ENCODE measurements at regions not wholly inside any gene's neighbourhood (a gene's known extent, or its start where the extent isn't known, plus 50 kb on each side); places are given as distances from the start of the nearest gene placed in this dataset.
"Not testable (repeated sequence)": the region's sequence is repeated elsewhere in the genome, so short reads cannot be mapped to it uniquely, and the experiment has no call there.

DNA sequence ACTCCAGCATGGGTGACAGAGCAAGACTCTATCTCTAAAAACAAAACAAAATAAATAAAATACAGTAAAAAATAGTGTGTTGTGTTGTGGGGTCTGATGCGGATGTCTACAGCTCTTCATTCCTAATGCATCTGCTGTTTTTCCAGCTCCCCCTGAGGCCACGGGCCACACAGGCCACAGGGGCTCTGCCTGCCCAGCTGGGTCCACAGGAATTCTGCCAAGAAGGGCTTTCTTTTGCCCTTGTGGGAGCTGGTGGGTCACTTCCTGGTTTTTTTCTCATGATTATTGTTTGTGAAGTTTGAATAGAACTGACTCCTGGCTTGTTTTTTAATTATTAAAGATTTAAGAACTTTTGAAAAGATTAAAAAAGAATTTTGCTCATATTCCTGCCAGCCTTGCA, 67.4 kb upstream of the CLDN5 start:
- Mint-ChIP-seq H3K27me3 (no peaks in the 10 kb centered on the region), H3K27ac (peak overlapping the region in 1 of 10 donors; percentile 27), H3K4me3 (no peak overlapping the region), H3K36me3 (no peaks in the 10 kb centered on the region), H3K4me1 (peaks cover 7 to 27% (median 18%) of the 10 kb centered on the region in 4 donors), H3K9me3 (no peaks in the 10 kb centered on the region)
- ATAC-seq, result no peak
- no peak for DNase-seq
- POLR2A ChIA-PET, result no interaction called here

DNA sequence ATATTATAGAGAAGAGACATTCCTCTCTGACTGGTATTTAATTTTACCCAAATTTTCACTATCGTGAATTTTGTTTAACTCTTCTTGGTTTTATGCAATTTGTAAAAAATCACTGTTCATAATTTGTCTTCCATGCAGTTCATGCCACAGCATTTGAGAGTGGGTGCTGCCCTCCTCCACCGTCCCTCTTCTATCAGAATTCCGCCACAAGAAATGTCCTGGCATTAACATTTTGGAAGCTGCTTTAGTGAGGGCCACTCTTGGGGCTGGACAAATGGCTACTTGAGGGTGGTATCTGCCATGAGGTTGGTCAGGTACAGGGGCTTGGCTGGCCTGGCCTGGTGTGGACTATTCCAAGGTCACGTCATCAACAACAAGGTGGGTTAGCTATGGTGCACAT, 68.3 kb upstream of the CLDN5 start:
- Mint-ChIP-seq H3K36me3 (no peaks in the 10 kb centered on the region), H3K4me1 (peaks cover 11 to 36% (median 24%) of the 10 kb centered on the region in 4 donors), H3K27ac (peak overlapping the region in 4 of 10 donors; percentile 15 to 53 (median 34)), H3K9me3 (no peaks in the 10 kb centered on the region), H3K27me3 (no peaks in the 10 kb centered on the region), H3K4me3 (no peak overlapping the region)
- no peak for DNase-seq
- ATAC-seq, result no peak
- POLR2A ChIA-PET, result interaction anchor here (1.1 kb wide), 2 partner anchors 13 to 16 kb away, joined by 3 to 6 read pairs; no protein-coding TSS in a partner anchor

- POLR2A ChIA-PET, result no interaction called here
- H3K36me3 Mint-ChIP-seq, result no peaks in the 10 kb centered on the region
- H3K27ac Mint-ChIP-seq, result peak overlapping the region in 8 of 10 donors; percentile 23 to 88 (median 72)
- no peak for ATAC-seq
- H3K4me1 Mint-ChIP-seq, result peaks cover 19 to 52% (median 40%) of the 10 kb centered on the region in 4 donors
- H3K9me3 Mint-ChIP-seq, result no peaks in the 10 kb centered on the region
- DNase-seq, result no peak
- H3K27me3 Mint-ChIP-seq, result no peaks in the 10 kb centered on the region
- H3K4me3 Mint-ChIP-seq, result peak overlapping the region in 1 of 10 donors; percentile 28
These were observed 69.9 kb upstream of the CLDN5 start for GRCh38 chr22:19593991-19594569.

DNA sequence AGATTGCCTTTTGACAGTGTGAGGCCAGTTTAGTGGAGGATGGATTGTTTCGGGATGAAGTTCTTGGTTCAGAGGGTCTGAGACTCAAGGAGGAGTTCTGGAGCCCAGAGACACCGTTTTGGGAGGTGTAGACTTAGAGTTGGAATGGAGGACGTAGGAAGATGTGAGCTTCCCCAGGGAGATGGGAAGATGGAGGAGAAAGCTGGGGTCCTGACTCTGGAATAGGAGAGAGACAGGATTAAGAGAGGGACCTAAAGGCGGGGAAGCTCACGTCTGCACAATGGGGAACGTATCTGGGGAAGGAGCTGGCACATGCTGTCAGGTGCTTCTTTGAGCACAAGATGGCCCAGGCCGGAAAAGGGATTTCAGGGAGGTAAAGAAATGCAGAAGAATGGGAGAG, 71.3 kb upstream of the CLDN5 start:
- DNase-seq (no peak), ATAC-seq (no peak)
- POLR2A ChIA-PET, result interaction anchor here (0.6 to 1.7 kb wide), 4 partner anchors 34 to 99 kb away, joined by 3 to 7 read pairs (median 5); no protein-coding TSS in a partner anchor
- Mint-ChIP-seq H3K36me3 (no peaks in the 10 kb centered on the region), H3K9me3 (no peaks in the 10 kb centered on the region), H3K27me3 (no peaks in the 10 kb centered on the region), H3K4me1 (peaks cover 16 to 61% (median 47%) of the 10 kb centered on the region in 4 donors), H3K27ac (peak overlapping the region; percentile 51 to 97 (median 93)), H3K4me3 (peak overlapping the region; percentile 2 to 77 (median 48))

DNA sequence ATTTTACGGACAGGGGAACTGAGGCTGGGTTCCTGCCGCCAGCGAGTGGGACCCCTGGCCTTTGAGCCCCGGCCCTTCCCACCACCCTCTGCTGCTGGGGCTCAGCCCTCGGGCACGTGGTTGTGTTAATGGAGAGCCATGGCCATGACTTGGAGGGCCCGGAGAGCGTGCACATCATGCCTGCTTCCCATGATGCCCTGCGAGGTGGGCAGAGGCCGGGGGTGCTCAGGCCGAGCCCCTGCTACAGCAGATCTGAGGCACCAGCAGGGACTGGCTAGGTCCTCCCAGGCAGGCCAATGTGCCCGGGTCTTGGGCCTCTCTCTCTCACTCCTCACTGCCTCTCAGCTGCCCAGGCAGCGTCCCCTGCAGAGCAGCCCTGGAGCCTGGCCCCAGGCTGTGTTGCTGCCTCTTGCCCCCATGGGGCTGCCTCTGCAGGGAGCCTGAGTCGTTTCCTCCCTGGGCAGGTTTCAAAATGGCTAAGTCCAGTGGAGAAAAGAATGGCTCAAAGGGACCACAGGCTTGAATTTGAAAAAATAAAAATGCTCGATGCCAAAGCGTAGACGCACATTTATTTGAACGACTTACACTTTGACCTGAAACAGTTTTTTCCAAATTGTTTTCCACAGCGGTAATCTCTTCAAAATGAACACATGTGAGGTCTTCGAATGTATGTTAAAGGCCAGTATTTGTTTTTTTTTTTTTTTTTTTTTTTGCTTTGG, 72.6 kb upstream of the CLDN5 start:
- ATAC-seq (peak; percentile 18 to 38), DNase-seq (no peak)
- Mint-ChIP-seq H3K9me3 (no peaks in the 10 kb centered on the region), H3K4me1 (peaks cover 16 to 64% (median 52%) of the 10 kb centered on the region in 4 donors), H3K27ac (peak overlapping the region; percentile 91 to 97 (median 94)), H3K27me3 (no peaks in the 10 kb centered on the region), H3K36me3 (no peaks in the 10 kb centered on the region), H3K4me3 (peak overlapping the region; percentile 62 to 85 (median 78))
- POLR2A ChIA-PET, result interaction anchor here (0.7 to 3.2 kb wide), 6 partner anchors 12 to 487 kb away, joined by 3 to 28 read pairs (median 6); partner anchors contain the start of genes CDC45 and MRPL40

GRCh38 chr22:19597399-19597735, 73.2 kb upstream of the CLDN5 start:
- Mint-ChIP-seq H3K36me3 (no peaks in the 10 kb centered on the region), H3K9me3 (no peaks in the 10 kb centered on the region), H3K4me1 (peaks cover 16 to 67% (median 54%) of the 10 kb centered on the region in 4 donors), H3K27ac (peak overlapping the region; percentile 91 to 97 (median 94)), H3K4me3 (peak overlapping the region; percentile 62 to 85 (median 78)), H3K27me3 (no peaks in the 10 kb centered on the region)
- ATAC-seq, result peak; percentile 98
- POLR2A ChIA-PET, result interaction anchor here (0.7 to 3.2 kb wide), 7 partner anchors 11 to 487 kb away, joined by 3 to 28 read pairs (median 5); partner anchors contain the start of genes CDC45 and MRPL40
- DNase-seq, result peak; percentile 36 to 87 (median 60)

DNA sequence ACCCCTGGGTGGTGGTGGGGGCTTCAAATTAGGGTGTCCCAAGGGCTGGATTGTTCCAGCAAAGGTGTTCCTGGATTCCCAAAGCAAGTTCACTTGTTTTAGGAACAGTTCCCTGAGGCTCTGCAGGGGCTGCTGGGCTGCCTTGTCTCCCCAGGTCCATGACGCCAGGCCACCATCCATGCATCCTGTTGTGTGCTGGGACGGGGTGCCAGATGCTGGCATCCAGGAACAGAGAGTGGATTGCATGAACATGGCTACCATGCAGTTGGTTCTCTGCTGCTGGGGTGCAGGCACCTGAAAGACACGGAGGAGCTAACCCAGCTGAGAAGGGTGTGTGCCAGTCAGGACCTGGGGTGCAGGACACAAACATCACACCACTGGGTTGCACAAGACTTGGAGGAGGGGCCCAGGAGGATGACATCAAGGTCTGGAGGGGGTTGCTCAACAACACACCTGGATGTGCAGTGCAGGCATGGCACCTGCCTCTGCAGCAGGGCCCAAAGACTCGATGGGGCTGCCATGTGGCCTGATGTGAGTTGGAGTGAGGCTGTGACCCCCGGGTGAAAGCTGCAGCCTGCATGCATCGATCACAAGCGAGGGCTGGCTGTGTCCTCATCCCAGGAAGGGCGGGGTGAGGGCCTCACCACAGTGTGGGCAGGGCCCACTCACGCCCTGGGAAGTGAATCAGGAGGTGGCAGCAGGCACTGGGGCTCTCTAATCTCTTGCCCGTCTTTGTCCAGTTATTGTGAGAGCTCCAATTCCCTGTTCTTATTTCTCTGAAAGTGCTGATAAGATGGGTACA, 74.0 kb upstream of the CLDN5 start:
- peaks cover 20 to 76% (median 62%) of the 10 kb centered on the region in 4 donors for H3K4me1 Mint-ChIP-seq
- POLR2A ChIA-PET, result interaction anchor here (0.7 to 3.2 kb wide), 9 partner anchors 11 to 488 kb away, joined by 3 to 28 read pairs (median 4); partner anchors contain the start of genes C22orf39, CDC45, ESS2 and MRPL40

DNA sequence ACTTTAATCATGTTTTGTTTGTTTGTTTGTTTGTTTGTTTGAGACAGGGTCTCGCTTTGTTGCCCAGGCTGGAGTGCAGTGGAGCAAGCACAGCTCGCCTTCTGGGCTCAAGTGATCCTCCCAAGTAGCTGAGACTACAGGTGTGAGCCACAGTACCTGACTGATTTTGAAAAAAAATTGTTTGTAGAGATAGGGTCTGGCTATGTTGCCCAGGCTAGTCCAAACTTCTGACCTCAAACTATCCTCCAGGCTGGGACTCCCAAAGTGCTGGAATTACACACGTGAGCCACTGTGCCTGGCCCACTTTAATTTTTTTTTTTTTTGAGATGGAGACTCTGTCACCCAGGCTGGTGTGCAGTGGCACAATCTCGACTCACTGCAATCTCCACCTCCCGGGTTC, 74.8 kb upstream of the CLDN5 start:
- Mint-ChIP-seq H3K27me3 (peaks cover 0 to 3% (median 0%) of the 10 kb centered on the region in 5 donors), H3K9me3 (no peaks in the 10 kb centered on the region), H3K4me1 (peaks cover 20 to 70% (median 60%) of the 10 kb centered on the region in 4 donors), H3K27ac (peak overlapping the region; percentile 91 to 97 (median 94)), H3K36me3 (no peaks in the 10 kb centered on the region), H3K4me3 (peak overlapping the region in 7 of 10 donors; percentile 19 to 85 (median 78))
- POLR2A ChIA-PET, result interaction anchor here (0.9 to 3.2 kb wide), 4 partner anchors 10 to 455 kb away, joined by 3 to 28 read pairs (median 4); partner anchors contain the start of genes C22orf39 and ESS2
- ATAC-seq (no peak), DNase-seq (no peak)

More for the DNA sequence above, 74.0 kb upstream of the CLDN5 start:
- no peaks in the 10 kb centered on the region for H3K9me3 Mint-ChIP-seq
- DNase-seq, result peak in 3 of 10 donors; percentile 19 to 40 (median 30)
- peaks cover 0 to 3% (median 0%) of the 10 kb centered on the region in 5 donors for H3K27me3 Mint-ChIP-seq
- H3K27ac Mint-ChIP-seq, result peak overlapping the region; percentile 91 to 97 (median 94)
- no peaks in the 10 kb centered on the region for H3K36me3 Mint-ChIP-seq
- ATAC-seq, result peak; percentile 3 to 12
- H3K4me3 Mint-ChIP-seq, result peak overlapping the region; percentile 62 to 85 (median 78)

DNA sequence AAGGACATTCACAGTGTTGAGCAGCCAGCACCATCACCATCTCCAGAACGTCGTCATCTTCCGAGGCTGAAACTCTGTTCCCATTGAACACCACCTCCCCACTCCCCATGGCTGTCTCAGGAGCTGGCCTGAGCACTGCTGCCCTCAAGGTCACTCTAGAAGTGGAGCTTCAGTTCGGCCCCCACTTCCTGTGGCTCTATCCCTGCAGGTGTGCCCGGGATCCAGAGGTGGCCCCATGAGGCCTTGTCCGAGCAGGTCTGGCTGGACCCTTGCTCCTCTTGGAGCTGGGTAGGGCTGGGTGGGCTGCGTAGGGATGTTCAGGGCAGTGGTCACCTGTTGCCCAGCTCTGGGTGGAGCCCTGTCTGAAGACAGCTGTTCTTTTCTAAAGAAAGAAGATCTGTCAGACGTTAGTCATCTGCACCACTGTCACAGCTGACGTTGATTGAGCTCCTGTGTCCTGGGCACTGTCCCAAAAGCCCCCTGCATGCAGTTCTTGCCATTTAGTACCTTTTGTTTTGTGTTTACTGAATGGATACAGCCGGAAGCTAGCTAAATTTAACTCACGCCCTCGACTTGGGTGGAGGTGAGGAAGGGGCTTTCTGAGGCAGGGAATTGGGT, 75.5 kb upstream of the CLDN5 start:
- Mint-ChIP-seq H3K36me3 (no peaks in the 10 kb centered on the region), H3K9me3 (no peaks in the 10 kb centered on the region), H3K4me3 (peak overlapping the region in 6 of 10 donors; percentile 5 to 85 (median 33)), H3K4me1 (peaks cover 22 to 68% (median 58%) of the 10 kb centered on the region in 4 donors), H3K27me3 (peaks cover 0 to 3% (median 0%) of the 10 kb centered on the region in 5 donors), H3K27ac (peak overlapping the region; percentile 87 to 97 (median 94))
- ATAC-seq (no peak), DNase-seq (no peak)
- POLR2A ChIA-PET, result interaction anchor here (0.7 to 3.2 kb wide), 4 partner anchors 9 to 455 kb away, joined by 4 to 28 read pairs (median 4); partner anchors contain the start of gene ESS2

DNA sequence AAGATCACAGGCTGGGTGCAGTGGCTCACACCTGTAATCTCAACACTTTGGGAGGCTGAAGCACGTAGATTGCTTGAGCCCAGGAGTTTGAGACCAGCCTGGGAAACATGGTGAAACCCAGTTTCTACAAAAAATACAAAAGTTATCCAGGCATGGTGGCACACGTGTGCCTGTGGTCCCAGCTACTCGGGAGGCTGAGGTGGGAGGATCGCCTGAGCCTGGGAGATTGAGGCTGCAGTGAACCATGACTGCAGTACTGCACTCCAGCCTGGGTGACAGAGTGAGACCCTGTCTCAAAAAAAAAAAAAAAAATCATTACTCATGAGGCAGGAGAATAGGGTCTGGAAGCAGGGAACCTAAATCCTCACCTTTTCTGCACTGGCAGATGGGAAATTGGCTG, 79.1 kb upstream of the CLDN5 start:
- H3K36me3 Mint-ChIP-seq, H3K4me3 Mint-ChIP-seq, H3K27me3 Mint-ChIP-seq, H3K9me3 Mint-ChIP-seq, DNase-seq, POLR2A ChIA-PET, ATAC-seq: not testable (repeated sequence)
- Mint-ChIP-seq H3K4me1 (peaks cover 19 to 61% (median 45%) of the 10 kb centered on the region in 4 donors), H3K27ac (peak overlapping the region in 2 of 10 donors; percentile 1 to 44)

GRCh38 chr22:19603767-19604166, 79.6 kb upstream of the CLDN5 start:
- Mint-ChIP-seq H3K4me3 (no peak overlapping the region), H3K9me3 (no peaks in the 10 kb centered on the region), H3K27me3 (peaks cover 0 to 3% (median 0%) of the 10 kb centered on the region in 5 donors), H3K36me3 (no peaks in the 10 kb centered on the region), H3K4me1 (peaks cover 17 to 61% (median 43%) of the 10 kb centered on the region in 4 donors), H3K27ac (peak overlapping the region in 3 of 10 donors; percentile 3 to 15 (median 14))
- no peak for DNase-seq
- ATAC-seq, result no peak
- POLR2A ChIA-PET, result no interaction called here

Measured in naive thymus-derived CD8-positive, alpha-beta T cell (primary cell).